ENCODE measurements at regions not wholly inside any gene's neighbourhood (a gene's known extent, or its start where the extent isn't known, plus 50 kb on each side); places are given as distances from the start of the nearest gene placed in this dataset.

- H3K9ac ChIP-seq (ENCODE audit: insufficient read depth, low read length): no peak overlapping the region
- H2AFZ ChIP-seq (ENCODE audit: low read length): no peak overlapping the region
- no peak overlapping the region for H3K4me2 ChIP-seq (ENCODE audit: extremely low read depth, insufficient read depth, low read length)
- H3K4me1 ChIP-seq (ENCODE audit: control insufficient read depth, extremely low read depth, insufficient read depth, low read length): no peaks in the 10 kb centered on the region
- H3K9me3 ChIP-seq (ENCODE audit: control insufficient read depth, insufficient read depth, low read depth, low read length): no peaks in the 10 kb centered on the region
- no peaks in the 10 kb centered on the region for H3K36me3 ChIP-seq (ENCODE audit: control insufficient read depth, insufficient read depth, low read length)
- no peaks in the 10 kb centered on the region for H3K79me2 ChIP-seq (ENCODE audit: control insufficient read depth, insufficient read depth, low read length)
- no peak for TF ChIP-seq CTCF (conservative IDR thresholded peaks at IDR 0.05 in 1 of 2, IDR thresholded peaks at IDR 0.05 in 1 of 2; ENCODE audit: low read depth in 1 of 2, low read length in 2 of 2)
- TF ChIP-seq EZH2 (IDR thresholded peaks at IDR 0.05; ENCODE audit: low read length, missing control alignments): no peak
- no peak overlapping the region for H3K27ac ChIP-seq (ENCODE audit: insufficient read depth, low read length)
- H3K4me3 ChIP-seq (replicated peaks in 1 of 4; ENCODE audit: control extremely low read depth in 1 of 4, insufficient read depth in 1 of 4, low read depth in 3 of 4, low read length in 4 of 4): no peak overlapping the region
- DNase-seq (ENCODE audit: low read depth in 2 of 2): no peak
- H4K20me1 ChIP-seq (ENCODE audit: control insufficient read depth, extremely low read depth, insufficient read depth, low read length): no peaks in the 10 kb centered on the region
- no peaks in the 10 kb centered on the region for H3K27me3 ChIP-seq (ENCODE audit: control insufficient read depth, insufficient read depth, low read length)
Measured at GRCh38 chr4:169885893-169886292, 128.1 kb upstream of the HPF1 start.

GRCh38 chr4:169881769-169882168 lies 124.0 kb upstream of the HPF1 start:
- TF ChIP-seq EZH2 (IDR thresholded peaks at IDR 0.05; ENCODE audit: low read length, missing control alignments): no peak
- no peak for TF ChIP-seq CTCF (conservative IDR thresholded peaks at IDR 0.05 in 1 of 2, IDR thresholded peaks at IDR 0.05 in 1 of 2; ENCODE audit: low read depth in 1 of 2, low read length in 2 of 2)
- no peaks in the 10 kb centered on the region for H3K36me3 ChIP-seq (ENCODE audit: control insufficient read depth, insufficient read depth, low read length)
- no peaks in the 10 kb centered on the region for H3K27me3 ChIP-seq (ENCODE audit: control insufficient read depth, insufficient read depth, low read length)
- H3K4me1 ChIP-seq (ENCODE audit: control insufficient read depth, extremely low read depth, insufficient read depth, low read length): no peaks in the 10 kb centered on the region
- no peaks in the 10 kb centered on the region for H3K9me3 ChIP-seq (ENCODE audit: control insufficient read depth, insufficient read depth, low read depth, low read length)
- no peak overlapping the region for H3K4me3 ChIP-seq (replicated peaks in 1 of 4; ENCODE audit: control extremely low read depth in 1 of 4, insufficient read depth in 1 of 4, low read depth in 3 of 4, low read length in 4 of 4)
- no peaks in the 10 kb centered on the region for H3K79me2 ChIP-seq (ENCODE audit: control insufficient read depth, insufficient read depth, low read length)
- no peak overlapping the region for H2AFZ ChIP-seq (ENCODE audit: low read length)
- no peaks in the 10 kb centered on the region for H4K20me1 ChIP-seq (ENCODE audit: control insufficient read depth, extremely low read depth, insufficient read depth, low read length)
- H3K9ac ChIP-seq (ENCODE audit: insufficient read depth, low read length): no peak overlapping the region
- no peak for DNase-seq (ENCODE audit: low read depth in 2 of 2)
- H3K27ac ChIP-seq (ENCODE audit: insufficient read depth, low read length): no peak overlapping the region
- no peak overlapping the region for H3K4me2 ChIP-seq (ENCODE audit: extremely low read depth, insufficient read depth, low read length)

- H3K9me3 ChIP-seq (ENCODE audit: control insufficient read depth, insufficient read depth, low read depth, low read length): no peaks in the 10 kb centered on the region
- TF ChIP-seq CTCF (conservative IDR thresholded peaks at IDR 0.05 in 1 of 2, IDR thresholded peaks at IDR 0.05 in 1 of 2; ENCODE audit: low read depth in 1 of 2, low read length in 2 of 2) (no peak), EZH2 (IDR thresholded peaks at IDR 0.05; ENCODE audit: low read length, missing control alignments) (no peak)
- no peaks in the 10 kb centered on the region for H3K79me2 ChIP-seq (ENCODE audit: control insufficient read depth, insufficient read depth, low read length)
- H3K4me1 ChIP-seq (ENCODE audit: control insufficient read depth, extremely low read depth, insufficient read depth, low read length): no peaks in the 10 kb centered on the region
- no peak overlapping the region for H3K4me2 ChIP-seq (ENCODE audit: extremely low read depth, insufficient read depth, low read length)
- H3K4me3 ChIP-seq (replicated peaks in 1 of 4; ENCODE audit: control extremely low read depth in 1 of 4, insufficient read depth in 1 of 4, low read depth in 3 of 4, low read length in 4 of 4): no peak overlapping the region
- H3K27me3 ChIP-seq (ENCODE audit: control insufficient read depth, insufficient read depth, low read length): no peaks in the 10 kb centered on the region
- H3K27ac ChIP-seq (ENCODE audit: insufficient read depth, low read length): no peak overlapping the region
- H3K9ac ChIP-seq (ENCODE audit: insufficient read depth, low read length): no peak overlapping the region
- no peaks in the 10 kb centered on the region for H4K20me1 ChIP-seq (ENCODE audit: control insufficient read depth, extremely low read depth, insufficient read depth, low read length)
- H2AFZ ChIP-seq (ENCODE audit: low read length): no peak overlapping the region
- DNase-seq (ENCODE audit: low read depth in 2 of 2): no peak
- H3K36me3 ChIP-seq (ENCODE audit: control insufficient read depth, insufficient read depth, low read length): no peaks in the 10 kb centered on the region
Measured at GRCh38 chr4:169870507-169870906, 112.8 kb upstream of the HPF1 start.

Measured in fibroblast of lung (primary cell).